Mesothelial cell of epicardium (in vitro differentiated cells): ENCODE measurements at regions not wholly inside any gene's neighbourhood (a gene's known extent, or its start where the extent isn't known, plus 50 kb on each side); places are given as distances from the start of the nearest gene placed in this dataset.

Experiments used
- DNase-seq, 2 experiments: peaks; one replicate each; pipeline ENCODE4 v3.0.0; 2021; ENCODE audit warnings: low spot score in 2 of 2; ENCODE audit not compliant: unreplicated experiment in 2 of 2
- H3K27ac Mint-ChIP-seq: 2 replicates; pipeline ENCODE4 v1.8.0; 2021; ENCODE audit warnings: mixed read lengths
- H3K27me3 Mint-ChIP-seq: 2 replicates; pipeline ENCODE4 v1.8.0; 2021; ENCODE audit warnings: low read depth, mixed read lengths
- H3K36me3 Mint-ChIP-seq: 2 replicates; pipeline ENCODE4 v1.8.0; 2021; ENCODE audit warnings: mixed read lengths
- H3K4me1 Mint-ChIP-seq: 2 replicates; pipeline ENCODE4 v1.8.0; 2021; ENCODE audit warnings: mixed read lengths
- H3K4me3 Mint-ChIP-seq: 2 replicates; pipeline ENCODE4 v1.8.0; 2021; ENCODE audit warnings: mild to moderate bottlenecking, moderate library complexity, mixed read lengths
- H3K9me3 Mint-ChIP-seq: 2 replicates; pipeline ENCODE4 v1.8.0; 2021; ENCODE audit warnings: mixed read lengths
- TF ChIP-seq, protein P1 (sequence below): fragments of 200-600 bp; sonication (generic); IDR thresholded peaks from one replicate; pipeline ENCODE4 v1.5.0; 2021; ENCODE audit warnings: antibody characterized with exemption; ENCODE audit not compliant: unreplicated experiment

DNA sequence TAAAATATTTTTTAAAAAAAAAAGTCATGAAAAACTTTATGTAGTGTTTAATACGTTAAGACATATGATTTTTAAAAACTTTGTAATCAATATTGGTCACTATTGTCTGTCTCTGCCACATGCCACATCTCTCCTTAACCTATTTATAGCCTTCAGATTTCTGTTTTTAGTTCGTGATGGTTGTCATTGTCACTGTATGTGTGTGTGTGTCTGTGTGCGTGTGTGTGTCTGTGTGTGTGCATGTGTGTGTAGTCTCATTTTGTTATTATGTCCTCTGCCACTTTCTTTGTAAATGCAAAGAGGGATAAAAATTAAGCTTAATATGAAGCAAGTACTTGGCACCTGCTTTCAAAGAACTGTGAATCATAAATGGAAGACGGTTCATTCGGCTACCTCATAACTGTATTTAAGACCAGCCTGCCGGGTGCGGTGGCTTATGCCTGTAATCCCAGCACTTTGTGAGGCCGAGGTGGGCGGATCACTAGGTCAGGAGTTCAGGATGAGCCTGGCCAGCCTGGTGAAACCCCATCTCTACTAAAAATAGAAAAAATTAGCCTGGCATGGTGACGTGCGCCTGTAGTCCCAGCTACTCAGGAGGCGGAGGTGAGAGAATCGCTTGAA is 354.0 kb downstream of the ARL4A start:
- Mint-ChIP-seq H3K36me3 (no peaks in the 10 kb centered on the region), H3K27ac (no peak overlapping the region), H3K4me3 (no peak overlapping the region), H3K4me1 (peaks cover 37% of the 10 kb centered on the region), H3K27me3 (no peaks in the 10 kb centered on the region), H3K9me3 (peaks cover 5% of the 10 kb centered on the region)
- TF ChIP-seq, protein P1, sequence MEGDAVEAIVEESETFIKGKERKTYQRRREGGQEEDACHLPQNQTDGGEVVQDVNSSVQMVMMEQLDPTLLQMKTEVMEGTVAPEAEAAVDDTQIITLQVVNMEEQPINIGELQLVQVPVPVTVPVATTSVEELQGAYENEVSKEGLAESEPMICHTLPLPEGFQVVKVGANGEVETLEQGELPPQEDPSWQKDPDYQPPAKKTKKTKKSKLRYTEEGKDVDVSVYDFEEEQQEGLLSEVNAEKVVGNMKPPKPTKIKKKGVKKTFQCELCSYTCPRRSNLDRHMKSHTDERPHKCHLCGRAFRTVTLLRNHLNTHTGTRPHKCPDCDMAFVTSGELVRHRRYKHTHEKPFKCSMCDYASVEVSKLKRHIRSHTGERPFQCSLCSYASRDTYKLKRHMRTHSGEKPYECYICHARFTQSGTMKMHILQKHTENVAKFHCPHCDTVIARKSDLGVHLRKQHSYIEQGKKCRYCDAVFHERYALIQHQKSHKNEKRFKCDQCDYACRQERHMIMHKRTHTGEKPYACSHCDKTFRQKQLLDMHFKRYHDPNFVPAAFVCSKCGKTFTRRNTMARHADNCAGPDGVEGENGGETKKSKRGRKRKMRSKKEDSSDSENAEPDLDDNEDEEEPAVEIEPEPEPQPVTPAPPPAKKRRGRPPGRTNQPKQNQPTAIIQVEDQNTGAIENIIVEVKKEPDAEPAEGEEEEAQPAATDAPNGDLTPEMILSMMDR: no peak
- no peak for DNase-seq

DNA sequence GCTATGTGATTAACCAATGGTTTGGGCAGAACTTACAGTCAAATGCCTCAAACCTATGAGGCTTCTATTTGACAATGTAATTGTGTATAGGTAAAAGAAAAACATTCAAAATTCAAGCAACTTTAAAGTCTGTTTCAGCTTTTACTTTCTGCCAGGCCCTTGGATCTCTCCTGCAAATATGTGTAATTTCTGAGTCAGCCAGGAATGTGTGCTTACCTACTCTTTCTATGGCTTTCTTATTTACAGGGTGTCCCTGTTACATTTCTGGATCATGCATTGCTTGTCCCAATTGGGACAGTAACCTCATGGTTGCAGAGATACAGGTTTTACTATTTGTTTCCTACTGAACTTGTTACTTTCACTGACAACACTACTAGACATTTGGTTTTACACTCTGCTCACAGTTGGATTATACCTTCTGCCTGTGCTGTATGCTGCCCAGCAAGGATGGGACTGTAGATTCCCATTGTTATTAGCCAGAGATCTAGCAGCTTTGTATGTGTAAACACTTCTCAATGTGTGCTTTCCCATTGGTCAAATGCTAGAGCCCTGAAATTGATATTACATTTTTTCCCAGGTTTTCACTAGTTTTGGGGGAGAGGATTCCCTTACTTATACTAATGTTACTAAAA is 355.3 kb downstream of the ARL4A start:
- H3K27ac Mint-ChIP-seq: peak overlapping the region; percentile 26
- no peaks in the 10 kb centered on the region for H3K36me3 Mint-ChIP-seq
- no peaks in the 10 kb centered on the region for H3K27me3 Mint-ChIP-seq
- TF ChIP-seq, protein P1: no peak
- DNase-seq: no peak
- H3K9me3 Mint-ChIP-seq: no peaks in the 10 kb centered on the region
- H3K4me3 Mint-ChIP-seq: no peak overlapping the region
- H3K4me1 Mint-ChIP-seq: peaks cover 39% of the 10 kb centered on the region

DNA sequence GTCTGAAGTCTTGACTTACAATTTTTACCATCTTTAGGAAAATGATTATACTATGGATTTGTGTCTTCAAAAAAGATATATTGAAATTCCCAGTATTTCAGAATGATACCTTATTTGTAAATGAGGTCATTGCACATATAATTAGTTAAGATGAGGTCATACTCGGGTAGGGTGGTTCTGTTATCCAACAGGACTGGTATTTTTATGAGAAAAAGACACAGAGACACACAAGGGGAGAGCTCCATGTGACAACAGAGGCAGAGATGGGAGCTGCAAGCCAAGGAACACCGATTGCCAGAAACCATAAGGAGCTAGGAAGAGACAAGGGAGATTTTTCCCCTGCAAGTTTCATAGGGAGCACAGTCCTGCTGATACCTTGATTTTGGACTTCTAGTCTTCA is 356.9 kb downstream of the ARL4A start:
- Mint-ChIP-seq H3K4me3 (no peak overlapping the region), H3K4me1 (peaks cover 39% of the 10 kb centered on the region), H3K36me3 (no peaks in the 10 kb centered on the region), H3K27ac (peak overlapping the region; percentile 20), H3K9me3 (no peaks in the 10 kb centered on the region), H3K27me3 (no peaks in the 10 kb centered on the region)
- DNase-seq: no peak
- TF ChIP-seq, protein P1: no peak

DNA sequence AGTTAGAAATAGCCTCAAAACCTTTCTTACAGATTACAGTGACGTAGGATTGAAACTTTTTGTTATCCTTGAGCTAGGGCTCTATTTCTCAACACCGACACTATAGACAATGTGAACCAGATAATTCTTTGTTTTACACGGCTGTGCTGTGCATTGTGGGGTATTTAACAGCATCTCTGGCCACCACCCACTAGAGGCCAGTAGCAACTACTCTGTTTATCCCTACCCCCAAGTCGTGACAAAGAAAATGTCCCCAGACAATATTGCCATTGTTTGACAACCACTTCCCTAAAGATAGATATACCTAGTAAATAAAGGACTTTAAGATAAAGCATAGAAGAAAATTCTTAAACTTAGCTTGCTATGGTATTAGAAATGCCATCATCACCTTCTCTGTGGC is 359.6 kb downstream of the ARL4A start:
- TF ChIP-seq, protein P1: no peak
- H3K4me3 Mint-ChIP-seq: no peak overlapping the region
- H3K36me3 Mint-ChIP-seq: no peaks in the 10 kb centered on the region
- no peak overlapping the region for H3K27ac Mint-ChIP-seq
- peaks cover 38% of the 10 kb centered on the region for H3K4me1 Mint-ChIP-seq
- no peak for DNase-seq
- no peaks in the 10 kb centered on the region for H3K27me3 Mint-ChIP-seq
- no peaks in the 10 kb centered on the region for H3K9me3 Mint-ChIP-seq

DNA sequence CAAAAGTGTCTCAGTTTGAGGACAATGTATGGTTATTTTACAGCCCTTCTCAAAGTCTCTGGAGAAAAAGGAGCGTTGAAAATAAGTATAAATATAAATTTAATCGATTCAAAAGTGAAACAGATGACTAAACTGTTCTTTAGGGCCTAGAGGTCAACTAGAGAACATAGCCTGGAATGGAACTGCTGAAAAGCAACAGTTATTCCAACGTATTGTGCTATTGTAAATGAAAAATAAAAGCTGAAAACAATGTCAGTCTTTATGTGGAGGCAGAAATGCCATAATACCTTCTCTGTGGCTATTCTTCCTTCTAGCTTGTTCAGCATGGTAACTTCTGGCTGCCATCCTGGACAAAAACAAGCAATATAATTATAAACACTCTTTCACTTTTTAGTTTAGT is 362.5 kb downstream of the ARL4A start:
- Mint-ChIP-seq H3K4me1 (peaks cover 15% of the 10 kb centered on the region), H3K36me3 (no peaks in the 10 kb centered on the region), H3K27ac (peak overlapping the region; percentile 23), H3K27me3 (no peaks in the 10 kb centered on the region), H3K4me3 (no peak overlapping the region), H3K9me3 (no peaks in the 10 kb centered on the region)
- TF ChIP-seq, protein P1: no peak
- DNase-seq: no peak
